ENCODE measurements at regions not wholly inside any gene's neighbourhood (a gene's known extent, or its start where the extent isn't known, plus 50 kb on each side); places are given as distances from the start of the nearest gene placed in this dataset.

DNA sequence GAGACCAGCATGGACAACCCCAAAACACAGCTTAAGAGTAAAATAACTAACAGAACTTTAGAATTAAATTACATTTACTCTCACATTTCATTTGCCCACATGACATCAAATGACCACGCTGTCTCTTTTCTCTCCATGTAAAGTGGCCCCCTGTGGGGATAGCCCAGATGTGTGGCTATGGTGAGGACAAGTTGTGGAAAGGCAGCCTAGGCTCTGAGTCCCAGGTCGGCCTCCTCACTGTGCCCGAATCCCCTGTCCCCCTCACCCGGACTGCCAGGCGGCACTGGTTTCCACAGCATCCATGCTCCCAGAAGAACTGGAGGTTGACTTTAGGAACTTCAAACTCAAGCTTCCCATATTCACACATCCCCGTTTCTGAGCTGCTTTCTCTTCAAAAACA, 111.8 kb upstream of the UQCRFS1 start:
- no peaks in the 10 kb centered on the region for H3K4me1 Mint-ChIP-seq

GRCh38 chr19:29325241-29325975, 112.5 kb upstream of the UQCRFS1 start:
- Mint-ChIP-seq H3K27ac (no peak overlapping the region), H3K4me1 (no peaks in the 10 kb centered on the region), H3K36me3 (ENCODE audit: low read depth) (no peaks in the 10 kb centered on the region), H3K4me3 (no peak overlapping the region), H3K27me3 (ENCODE audit: low read depth) (peaks cover 43% of the 10 kb centered on the region), H3K9me3 (peaks cover 7% of the 10 kb centered on the region)
- TF ChIP-seq CTCF (IDR thresholded peaks at IDR 0.05; ENCODE audit: unreplicated experiment in 3 of 3) = no peak

More for the DNA sequence above, 111.8 kb upstream of the UQCRFS1 start:
- Mint-ChIP-seq H3K4me3 (no peak overlapping the region), H3K27me3 (ENCODE audit: low read depth) (peaks cover 49% of the 10 kb centered on the region), H3K36me3 (ENCODE audit: low read depth) (no peaks in the 10 kb centered on the region), H3K27ac (no peak overlapping the region), H3K9me3 (peaks cover 7% of the 10 kb centered on the region)
- TF ChIP-seq CTCF (IDR thresholded peaks at IDR 0.05; ENCODE audit: unreplicated experiment in 3 of 3) = no peak

DNA sequence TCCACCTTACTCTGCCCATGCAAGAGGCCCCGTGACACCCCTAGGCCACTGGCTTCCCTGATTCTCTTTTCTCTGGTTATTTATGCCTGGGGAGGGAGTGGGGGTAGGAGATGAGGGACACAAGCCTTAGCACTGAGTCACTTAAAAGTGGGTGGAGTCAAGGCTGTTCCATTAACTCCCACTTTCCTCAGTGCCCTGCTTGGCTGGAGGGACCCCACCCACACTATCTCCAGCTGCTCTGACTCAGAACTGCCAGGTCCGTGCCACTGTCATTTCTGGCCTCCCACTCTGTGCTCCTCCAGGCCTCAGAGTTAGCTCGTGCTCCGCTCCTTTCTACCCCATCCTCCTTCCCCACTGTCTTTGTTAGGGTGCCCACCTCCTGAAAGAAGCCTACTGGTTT, 113.4 kb upstream of the UQCRFS1 start:
- no peak for TF ChIP-seq CTCF (IDR thresholded peaks at IDR 0.05; ENCODE audit: unreplicated experiment in 3 of 3)
- Mint-ChIP-seq H3K36me3 (ENCODE audit: low read depth) (no peaks in the 10 kb centered on the region), H3K9me3 (peaks cover 7% of the 10 kb centered on the region), H3K4me1 (no peaks in the 10 kb centered on the region), H3K4me3 (no peak overlapping the region), H3K27ac (no peak overlapping the region), H3K27me3 (ENCODE audit: low read depth) (peaks cover 40% of the 10 kb centered on the region)

DNA sequence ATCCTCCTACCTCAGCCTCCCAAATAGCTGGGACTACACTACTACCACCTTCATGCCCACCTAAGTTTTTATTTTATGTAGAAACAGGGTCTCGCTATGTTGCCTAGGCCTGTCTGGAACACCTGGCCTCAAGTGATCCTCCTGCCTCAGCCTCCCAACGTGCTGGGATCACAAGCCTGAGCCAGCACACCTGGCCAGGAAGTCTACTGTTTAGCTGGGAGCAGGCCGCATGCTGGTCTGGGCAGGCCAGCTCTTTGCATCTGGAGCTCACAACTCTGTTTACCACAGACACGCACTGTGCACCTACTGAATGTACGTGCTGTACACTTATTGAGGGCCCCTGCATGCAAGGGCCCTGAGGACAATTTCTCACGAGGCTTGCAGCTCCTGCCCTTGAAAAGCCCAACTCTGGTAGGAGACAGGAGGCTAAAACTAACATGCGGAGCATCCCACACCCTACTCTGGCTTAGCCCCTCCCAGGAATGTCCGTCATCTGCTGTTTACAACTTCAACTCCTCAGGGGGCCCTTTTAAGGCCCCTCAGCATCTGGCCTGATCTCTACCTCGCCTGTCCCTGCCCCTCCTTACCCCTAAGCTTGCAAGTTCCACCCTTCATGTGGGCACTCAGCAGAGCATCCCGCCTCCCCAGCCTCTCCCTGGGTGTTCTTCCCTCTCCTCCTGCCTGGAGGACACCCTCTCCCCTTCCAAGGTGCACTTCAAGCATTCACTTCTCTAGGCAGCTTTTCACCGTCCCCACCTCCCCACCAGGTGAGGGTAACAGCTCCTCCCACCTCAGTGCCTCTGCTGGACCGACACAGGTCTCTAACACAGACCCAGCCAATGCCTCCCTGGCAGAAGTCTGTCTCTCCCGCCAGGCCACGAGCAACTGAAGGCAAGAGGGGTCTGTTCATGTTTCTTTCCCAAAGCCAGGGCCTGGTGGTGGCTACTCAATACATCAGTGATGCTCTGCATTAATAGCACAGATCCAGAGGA, 114.2 kb upstream of the UQCRFS1 start:
- no peak overlapping the region for H3K4me3 Mint-ChIP-seq
- peaks cover 33% of the 10 kb centered on the region for H3K27me3 Mint-ChIP-seq (ENCODE audit: low read depth)
- TF ChIP-seq CTCF (IDR thresholded peaks at IDR 0.05; ENCODE audit: unreplicated experiment in 3 of 3) = no peak
- no peak overlapping the region for H3K27ac Mint-ChIP-seq
- H3K36me3 Mint-ChIP-seq (ENCODE audit: low read depth) = no peaks in the 10 kb centered on the region
- no peaks in the 10 kb centered on the region for H3K4me1 Mint-ChIP-seq
- H3K9me3 Mint-ChIP-seq = peaks cover 7% of the 10 kb centered on the region

GRCh38 chr19:29328586-29328985, 115.6 kb upstream of the UQCRFS1 start:
- H3K27me3 Mint-ChIP-seq (ENCODE audit: low read depth) = peaks cover 27% of the 10 kb centered on the region
- no peak overlapping the region for H3K4me3 Mint-ChIP-seq
- H3K9me3 Mint-ChIP-seq = peaks cover 7% of the 10 kb centered on the region
- no peaks in the 10 kb centered on the region for H3K36me3 Mint-ChIP-seq (ENCODE audit: low read depth)
- H3K27ac Mint-ChIP-seq = no peak overlapping the region
- TF ChIP-seq CTCF (IDR thresholded peaks at IDR 0.05; ENCODE audit: unreplicated experiment in 3 of 3) = no peak
- H3K4me1 Mint-ChIP-seq = no peaks in the 10 kb centered on the region

All from nephron (organoid).